HG03575 (cell line): ENCODE measurements at regions not wholly inside any gene's neighbourhood (a gene's known extent, or its start where the extent isn't known, plus 50 kb on each side); places are given as distances from the start of the nearest gene placed in this dataset.

ENCODE experiments used
- ATAC-seq: cut with Tn5 transposase; IDR thresholded peaks from one replicate; pipeline ENCODE4 v1.9.1; 2021; ENCODE audit not compliant: unreplicated experiment, insufficient number of reproducible peaks, low FRiP score; ENCODE audit errors: extremely low read depth

- no peak for ATAC-seq
Measured at GRCh38 chr20:19887556-19888268, 129.4 kb upstream of the NAA20 start.

DNA sequence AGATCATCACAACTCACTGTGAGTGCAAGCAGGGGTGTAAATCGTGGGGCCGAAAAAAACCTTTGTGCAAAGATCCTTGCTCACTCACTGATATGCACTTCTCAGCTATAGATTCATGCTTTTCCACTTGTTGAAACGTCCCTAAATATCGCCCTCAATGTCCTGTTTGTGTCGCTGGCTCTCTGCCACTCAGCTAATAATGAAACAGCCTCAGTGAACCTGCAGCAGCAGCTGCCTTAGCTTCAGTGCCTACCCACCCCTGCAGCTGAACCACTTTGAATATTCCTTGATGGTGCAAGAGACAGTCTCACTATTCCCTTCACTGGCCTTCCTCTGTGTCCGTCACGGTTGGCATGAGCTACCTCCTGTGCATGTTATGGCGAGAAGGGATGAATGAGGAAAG is 128.9 kb upstream of the NAA20 start:
- ATAC-seq = no peak

DNA sequence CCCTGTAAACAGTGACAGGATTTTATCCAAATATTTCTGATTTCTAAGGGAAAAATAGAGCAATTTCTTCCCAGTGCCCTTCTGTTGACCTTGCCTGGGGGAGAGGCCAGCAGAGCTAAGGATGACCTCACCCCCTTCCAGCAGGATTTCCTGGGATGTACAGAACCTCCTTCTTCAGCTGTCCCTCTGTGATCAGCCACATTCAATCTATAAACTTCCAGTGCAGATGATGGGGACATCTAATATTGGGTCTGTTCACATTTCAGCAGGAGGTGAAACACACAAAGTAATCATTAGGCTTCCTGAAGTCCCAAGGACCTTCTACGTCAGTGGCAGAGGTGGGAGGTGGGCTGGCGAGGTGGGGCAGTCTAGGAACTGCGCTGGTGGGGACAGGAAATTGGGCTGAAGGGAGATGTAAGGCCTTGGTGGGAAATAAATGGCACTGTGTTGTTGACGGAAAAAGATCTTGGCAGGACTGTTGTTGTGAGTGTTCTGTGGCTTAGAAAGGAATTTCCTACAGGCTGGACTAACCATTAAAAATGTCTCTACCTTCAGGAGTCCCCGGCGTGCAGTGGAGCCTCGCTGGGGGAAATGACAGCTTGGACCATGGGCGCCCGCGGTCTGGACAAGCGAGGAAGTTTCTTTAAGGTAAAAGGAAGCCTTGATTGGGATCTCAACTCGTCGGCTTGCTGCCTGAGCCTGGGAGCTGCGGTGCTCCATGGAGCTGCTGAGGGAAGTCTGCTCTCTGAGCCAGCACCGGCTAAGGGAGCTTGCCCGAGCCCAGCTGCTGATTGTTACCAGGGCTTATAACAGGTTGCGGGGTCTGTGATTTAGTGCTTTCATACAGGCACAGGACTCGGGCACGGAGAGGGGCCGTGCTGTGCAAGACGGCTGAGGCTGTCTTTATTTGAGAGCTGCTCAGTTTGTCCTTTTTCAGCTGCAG is 127.9 kb upstream of the NAA20 start:
- ATAC-seq = no peak

DNA sequence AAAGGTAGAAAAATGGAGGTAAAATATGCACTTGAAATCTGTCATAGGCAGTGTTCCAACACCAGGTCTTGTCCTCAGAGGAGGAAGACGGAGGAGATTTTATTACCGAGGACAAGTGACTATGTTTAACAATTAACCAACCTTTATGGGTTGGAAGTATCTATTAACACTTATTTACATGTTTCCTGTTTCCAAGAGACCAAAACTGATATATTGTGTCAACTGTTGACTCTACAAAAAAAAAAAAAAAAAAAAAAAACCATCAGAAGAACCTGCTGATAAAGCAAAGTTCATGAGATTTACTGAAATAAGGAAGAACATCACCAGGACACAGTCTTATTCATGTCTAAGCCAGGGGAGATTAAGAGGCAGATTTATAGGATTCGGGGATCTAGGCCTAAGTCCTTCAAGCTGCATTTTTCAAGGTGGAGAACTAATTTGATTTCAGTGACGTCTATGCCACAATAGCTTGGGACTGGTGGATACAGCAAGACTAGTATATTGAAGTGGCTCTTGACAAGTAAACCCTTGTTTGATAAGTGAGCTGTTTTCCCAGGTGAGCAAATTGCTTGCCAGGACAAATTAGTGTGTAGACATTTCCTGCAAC is 126.6 kb upstream of the NAA20 start:
- no peak for ATAC-seq

GRCh38 chr20:19893356-19893755 is 123.8 kb upstream of the NAA20 start:
- no peak for ATAC-seq

DNA sequence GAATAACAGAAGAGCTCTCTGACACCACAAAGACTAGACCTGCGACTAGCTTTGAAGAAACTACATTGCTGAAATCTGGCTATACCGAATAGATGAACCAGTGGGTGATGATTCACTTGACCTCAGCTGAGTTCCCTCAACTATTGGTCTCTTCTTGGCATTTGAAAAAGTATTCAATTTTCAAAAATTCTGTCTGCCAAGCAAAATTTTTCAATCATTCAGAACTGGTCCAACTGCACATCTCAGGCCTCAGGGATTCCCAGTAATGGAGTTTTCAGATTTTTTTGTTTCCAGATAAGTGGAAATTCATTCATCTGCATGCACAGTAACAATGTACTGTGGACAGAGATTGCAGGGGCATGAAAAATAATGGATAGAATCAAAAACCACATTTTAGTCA is 121.4 kb upstream of the NAA20 start:
- no peak for ATAC-seq

DNA sequence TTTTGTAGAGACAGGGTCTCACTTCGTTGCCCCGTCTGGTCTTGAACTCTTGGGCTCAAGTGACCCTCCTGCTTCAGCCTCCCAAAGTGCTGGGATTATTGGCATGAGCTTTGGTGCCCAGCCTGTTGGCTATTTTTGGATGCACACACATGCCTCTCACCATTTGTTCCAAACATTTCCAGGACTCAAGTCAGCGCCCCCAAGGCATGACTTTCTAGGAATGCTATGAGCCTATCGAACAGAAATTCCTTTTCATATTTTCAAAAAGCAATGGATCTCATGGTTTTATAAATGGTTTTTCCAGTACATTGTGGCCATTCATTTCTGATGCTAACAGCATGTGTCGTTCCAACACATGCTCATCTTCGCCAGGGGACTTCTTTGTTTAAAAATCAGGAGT is 119.3 kb upstream of the NAA20 start:
- no peak for ATAC-seq

DNA sequence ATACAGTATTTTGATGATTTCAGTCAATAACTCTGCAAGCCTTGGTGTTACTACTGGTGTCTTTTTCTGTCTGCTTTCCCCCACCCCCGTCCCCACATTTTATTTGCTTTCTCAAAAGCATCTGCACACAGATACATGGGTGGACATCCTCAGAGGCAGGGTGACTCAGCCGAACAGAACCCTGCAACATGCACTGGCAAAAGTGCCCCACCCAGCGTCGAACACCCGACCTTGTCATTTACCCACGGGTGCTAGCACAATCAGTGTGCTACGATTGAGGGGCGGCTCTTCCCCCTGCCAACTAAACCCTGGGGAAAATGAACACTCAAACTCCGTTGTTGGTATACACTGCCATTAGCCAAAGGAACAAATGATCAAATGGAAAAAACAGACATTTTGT is 115.9 kb upstream of the NAA20 start:
- ATAC-seq = no peak

- no peak for ATAC-seq
Measured at GRCh38 chr20:19903168-19903811, 113.9 kb upstream of the NAA20 start.

- no peak for ATAC-seq
Measured at GRCh38 chr20:19907326-19908056, 109.7 kb upstream of the NAA20 start.

GRCh38 chr20:19908576-19908975 is 108.6 kb upstream of the NAA20 start:
- ATAC-seq = no peak

- no peak for ATAC-seq
Measured at GRCh38 chr20:19909725-19910124, 107.4 kb upstream of the NAA20 start.

- no peak for ATAC-seq
Measured at GRCh38 chr20:19911810-19912382, 105.3 kb upstream of the NAA20 start.

DNA sequence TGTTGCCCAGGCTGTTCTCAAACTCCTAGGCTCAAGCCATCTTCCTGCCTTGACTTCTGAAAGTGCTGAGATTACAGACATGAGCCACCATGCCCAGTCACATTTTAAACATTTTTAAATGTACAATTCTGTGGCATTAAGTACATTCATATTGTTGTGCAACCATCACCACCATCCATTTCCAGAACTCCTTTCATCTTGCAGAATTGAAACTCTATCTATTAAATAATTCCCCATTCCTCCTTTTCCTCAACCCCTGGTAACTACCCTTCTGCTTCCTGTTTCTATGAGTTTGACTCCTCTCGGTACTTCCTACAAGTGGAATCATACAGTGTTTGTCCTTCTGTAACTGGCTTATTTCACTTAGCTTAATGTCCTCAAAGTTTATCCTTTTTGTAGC is 103.8 kb upstream of the NAA20 start:
- no peak for ATAC-seq

GRCh38 chr20:19913927-19914614 is 103.1 kb upstream of the NAA20 start:
- ATAC-seq = no peak

- no peak for ATAC-seq
Measured at GRCh38 chr20:19915111-19915798, 101.9 kb upstream of the NAA20 start.
